Gastroesophageal sphincter (tissue), 3 donors: ENCODE measurements at regions not wholly inside any gene's neighbourhood (a gene's known extent, or its start where the extent isn't known, plus 50 kb on each side); places are given as distances from the start of the nearest gene placed in this dataset.

Experiments used
- POLR2A ChIP-seq, 2 donors: fragments of 450-650 bp; IDR thresholded peaks; one replicate each; pipeline ENCODE4 v1.6.1; 2017; ENCODE audit warnings: antibody characterized with exemption in 2 of 2, mild to moderate bottlenecking in 2 of 2, moderate library complexity in 1 of 2
- TF ChIP-seq, protein P1 (sequence below), 4 experiments: fragments of 200-600 bp in 2 of 4; fragments of 450-650 bp in 2 of 4; sonication (generic) in 1 of 4; IDR thresholded peaks; one replicate each; pipeline ENCODE4 v1.5.1; 2017 to 2019; ENCODE audit warnings: antibody characterized with exemption in 4 of 4, mild to moderate bottlenecking in 2 of 4, moderate library complexity in 2 of 4

- TF ChIP-seq, protein P1, sequence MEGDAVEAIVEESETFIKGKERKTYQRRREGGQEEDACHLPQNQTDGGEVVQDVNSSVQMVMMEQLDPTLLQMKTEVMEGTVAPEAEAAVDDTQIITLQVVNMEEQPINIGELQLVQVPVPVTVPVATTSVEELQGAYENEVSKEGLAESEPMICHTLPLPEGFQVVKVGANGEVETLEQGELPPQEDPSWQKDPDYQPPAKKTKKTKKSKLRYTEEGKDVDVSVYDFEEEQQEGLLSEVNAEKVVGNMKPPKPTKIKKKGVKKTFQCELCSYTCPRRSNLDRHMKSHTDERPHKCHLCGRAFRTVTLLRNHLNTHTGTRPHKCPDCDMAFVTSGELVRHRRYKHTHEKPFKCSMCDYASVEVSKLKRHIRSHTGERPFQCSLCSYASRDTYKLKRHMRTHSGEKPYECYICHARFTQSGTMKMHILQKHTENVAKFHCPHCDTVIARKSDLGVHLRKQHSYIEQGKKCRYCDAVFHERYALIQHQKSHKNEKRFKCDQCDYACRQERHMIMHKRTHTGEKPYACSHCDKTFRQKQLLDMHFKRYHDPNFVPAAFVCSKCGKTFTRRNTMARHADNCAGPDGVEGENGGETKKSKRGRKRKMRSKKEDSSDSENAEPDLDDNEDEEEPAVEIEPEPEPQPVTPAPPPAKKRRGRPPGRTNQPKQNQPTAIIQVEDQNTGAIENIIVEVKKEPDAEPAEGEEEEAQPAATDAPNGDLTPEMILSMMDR (IDR thresholded peaks at IDR 0.05) = no peak
- TF ChIP-seq POLR2A (IDR thresholded peaks at IDR 0.05) = no peak
Observed at GRCh38 chr5:171543148-171543815, 123.8 kb downstream of the FGF18 start.
